DMS79 (cell line): ENCODE measurements at regions not wholly inside any gene's neighbourhood (a gene's known extent, or its start where the extent isn't known, plus 50 kb on each side); places are given as distances from the start of the nearest gene placed in this dataset.

Experiments used
- DNase-seq: peaks from one replicate; lab custom pipeline; 2025; lab: John Stamatoyannopoulos, UW

DNA sequence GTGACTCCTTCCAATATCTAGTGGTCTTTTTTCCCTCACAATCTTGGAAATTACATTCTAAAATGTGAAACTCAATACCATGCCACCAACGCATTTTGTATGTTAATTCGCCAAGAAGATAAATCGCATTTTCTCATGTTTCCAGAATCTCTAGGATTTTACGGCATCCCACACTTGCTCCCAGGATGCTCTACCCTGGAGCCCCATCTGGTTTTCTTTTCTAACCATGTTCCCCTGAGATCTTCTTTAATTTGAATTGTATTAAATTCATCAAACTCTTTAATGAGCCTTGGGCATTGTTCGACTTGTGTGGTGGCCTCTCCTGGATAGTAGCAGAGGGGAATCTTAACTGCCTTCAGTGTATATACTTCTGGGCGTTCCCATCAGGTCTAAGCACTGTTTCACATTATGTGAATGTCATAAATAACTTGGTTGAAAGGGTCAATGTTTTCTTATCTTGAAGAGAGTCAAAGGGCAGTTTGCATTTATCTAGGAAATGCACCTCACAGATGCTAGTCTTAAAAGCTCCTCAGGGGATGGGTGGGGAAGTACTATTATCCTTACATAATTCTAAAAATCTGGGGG, 169.1 kb upstream of the MEOX2 start:
- DNase-seq, result no peak

DNA sequence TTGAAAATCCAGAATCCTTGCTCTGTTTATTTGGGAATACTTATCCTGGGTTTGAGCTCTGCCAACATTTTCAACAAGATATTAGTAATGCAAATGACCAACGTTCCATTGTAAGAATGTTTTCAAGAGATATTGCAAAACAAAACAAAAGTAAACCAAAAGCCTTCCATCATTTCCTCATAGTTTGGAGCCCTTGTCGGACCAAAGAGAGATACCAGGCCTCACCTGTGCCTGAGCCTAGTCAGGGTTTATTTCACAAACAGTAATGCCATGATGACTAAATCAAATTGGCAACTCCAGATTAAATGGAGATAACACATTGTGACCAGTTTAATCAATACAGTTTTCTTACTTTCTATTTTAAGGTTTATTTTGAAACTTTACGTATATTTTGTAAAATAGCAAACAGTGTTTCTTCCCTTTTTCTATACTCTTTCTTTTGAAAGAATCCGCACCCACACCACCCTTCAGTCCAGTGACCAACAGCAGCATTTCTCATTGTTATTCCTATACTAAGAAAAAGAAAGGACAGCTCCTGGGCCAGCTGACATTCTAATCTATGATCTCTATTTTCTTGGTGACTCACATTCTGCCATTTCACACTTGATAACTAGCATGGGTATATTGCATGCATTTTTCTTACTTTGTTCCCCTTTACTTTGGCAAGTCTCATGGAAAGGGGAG, 168.5 kb upstream of the MEOX2 start:
- no peak for DNase-seq

DNA sequence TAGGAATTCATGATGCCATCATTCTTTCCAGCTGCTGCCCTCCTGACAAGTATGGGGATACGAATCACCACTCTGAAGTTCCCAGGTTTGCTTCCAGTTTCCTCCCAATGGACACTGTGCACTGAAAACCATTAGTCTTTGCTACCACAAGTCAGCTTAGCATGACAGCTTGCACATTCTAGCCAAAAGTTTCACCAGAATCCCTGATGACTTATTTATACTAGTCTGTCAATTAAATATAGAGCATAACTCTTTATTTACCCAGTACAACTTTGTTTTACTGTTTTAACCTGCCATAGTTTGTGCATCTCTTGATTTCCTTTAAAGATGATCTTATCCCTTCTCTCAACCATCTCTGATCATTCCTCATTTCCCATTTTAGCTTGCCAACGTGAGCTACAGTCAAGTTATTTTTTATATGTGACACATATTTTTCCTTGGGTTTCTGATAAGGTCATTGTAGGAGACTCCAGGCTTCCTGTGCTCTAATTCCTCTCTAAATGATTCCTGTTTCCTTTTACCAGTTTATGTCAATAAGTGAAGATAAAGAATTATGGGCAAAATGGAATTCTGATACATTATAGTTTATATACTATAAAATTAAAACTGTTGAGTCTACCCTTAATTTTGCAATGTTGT, 167.5 kb upstream of the MEOX2 start:
- no peak for DNase-seq

DNA sequence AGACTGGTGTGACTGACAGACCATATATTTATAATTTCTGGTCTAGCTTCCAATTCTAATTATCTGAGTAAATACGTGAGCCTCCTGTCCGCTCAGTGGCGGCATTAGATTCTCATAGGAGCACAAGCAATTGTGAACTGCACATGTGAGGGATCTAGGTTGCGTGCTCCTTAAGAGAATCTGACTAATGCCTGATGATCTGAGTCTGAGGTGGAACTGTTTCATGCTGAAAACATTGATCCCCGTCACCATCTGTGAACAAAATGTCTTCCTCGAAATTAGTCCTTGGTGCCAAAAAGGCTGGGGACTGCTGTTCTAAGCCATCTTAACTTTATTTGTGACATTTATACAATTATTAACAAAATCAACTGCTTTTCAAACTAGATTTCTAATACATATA, 164.7 kb upstream of the MEOX2 start:
- no peak for DNase-seq

DNA sequence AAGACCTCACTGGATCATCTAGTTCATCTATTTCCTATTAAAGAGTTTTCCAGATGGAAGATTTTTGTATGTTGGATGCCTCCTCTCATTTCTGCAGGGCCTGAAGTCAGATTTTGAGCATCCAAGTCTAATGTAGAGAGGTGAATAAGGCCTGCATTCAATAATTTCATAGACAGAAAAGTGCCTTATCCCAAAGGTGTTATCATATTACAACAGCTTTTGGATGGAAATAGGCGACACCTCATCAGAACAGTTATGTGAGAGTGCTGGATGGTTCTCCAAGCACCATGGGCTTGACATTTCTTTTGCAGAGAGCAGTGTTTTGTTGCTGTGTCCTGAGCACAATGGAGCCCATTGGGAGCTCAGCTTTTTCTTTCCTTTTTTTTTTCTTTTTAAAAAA, 162.4 kb upstream of the MEOX2 start:
- DNase-seq, result no peak

DNA sequence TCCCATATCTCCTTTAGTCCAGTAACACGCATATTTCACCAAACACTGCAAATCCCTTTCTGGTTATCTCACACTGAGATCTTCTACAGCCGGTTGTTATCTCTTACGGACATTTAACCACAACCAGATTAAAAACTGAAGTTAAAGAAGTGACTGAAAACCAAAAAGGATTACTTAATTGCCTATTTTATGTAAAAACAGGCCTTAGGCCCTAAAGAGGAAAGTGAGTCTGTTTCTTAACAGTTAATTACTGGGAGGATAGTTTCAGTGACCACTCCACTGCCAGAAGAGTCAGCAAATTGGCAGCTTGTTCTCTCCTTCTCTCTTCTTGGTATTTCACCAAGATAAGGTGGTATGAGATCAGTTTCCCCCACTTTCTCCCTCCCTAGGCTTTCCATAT, 161.9 kb upstream of the MEOX2 start:
- DNase-seq, result no peak

DNA sequence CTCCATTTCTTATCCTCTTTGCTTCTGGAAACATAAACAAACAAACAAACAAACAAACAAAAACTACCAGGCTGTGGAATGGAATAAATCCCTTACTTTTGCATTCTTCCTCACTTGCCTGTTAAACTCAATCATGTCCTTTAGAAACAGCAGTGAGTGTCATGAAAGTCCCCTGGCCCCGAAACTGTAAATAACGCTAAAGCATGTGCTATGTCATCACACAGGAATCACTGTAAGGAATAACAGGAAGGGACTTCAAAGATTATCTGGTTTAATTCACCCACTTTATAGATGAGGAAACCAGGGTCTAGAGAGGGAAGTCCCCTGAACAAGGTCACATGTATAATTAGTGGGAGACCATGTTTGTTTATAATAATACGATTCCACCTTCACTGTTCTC, 159.4 kb upstream of the MEOX2 start:
- DNase-seq, result no peak

DNA sequence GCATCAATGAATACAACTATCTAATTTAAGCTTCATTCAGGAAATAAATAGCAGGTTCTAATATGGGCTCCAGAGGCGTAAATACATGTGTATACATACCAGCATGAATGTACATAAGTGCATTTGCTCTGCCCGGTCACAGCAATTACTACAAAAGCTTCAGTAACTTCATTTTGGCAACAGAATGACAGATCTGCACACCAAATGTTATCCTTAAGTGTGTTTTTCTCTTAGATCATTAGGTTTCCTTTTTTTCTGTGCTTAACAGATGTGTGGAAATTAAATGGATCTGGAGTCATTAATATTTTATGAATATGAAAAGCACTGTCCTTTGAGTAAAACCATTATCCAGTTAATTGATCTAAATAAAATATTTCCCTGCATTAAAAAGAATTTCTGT, 159.0 kb upstream of the MEOX2 start:
- DNase-seq, result no peak

DNA sequence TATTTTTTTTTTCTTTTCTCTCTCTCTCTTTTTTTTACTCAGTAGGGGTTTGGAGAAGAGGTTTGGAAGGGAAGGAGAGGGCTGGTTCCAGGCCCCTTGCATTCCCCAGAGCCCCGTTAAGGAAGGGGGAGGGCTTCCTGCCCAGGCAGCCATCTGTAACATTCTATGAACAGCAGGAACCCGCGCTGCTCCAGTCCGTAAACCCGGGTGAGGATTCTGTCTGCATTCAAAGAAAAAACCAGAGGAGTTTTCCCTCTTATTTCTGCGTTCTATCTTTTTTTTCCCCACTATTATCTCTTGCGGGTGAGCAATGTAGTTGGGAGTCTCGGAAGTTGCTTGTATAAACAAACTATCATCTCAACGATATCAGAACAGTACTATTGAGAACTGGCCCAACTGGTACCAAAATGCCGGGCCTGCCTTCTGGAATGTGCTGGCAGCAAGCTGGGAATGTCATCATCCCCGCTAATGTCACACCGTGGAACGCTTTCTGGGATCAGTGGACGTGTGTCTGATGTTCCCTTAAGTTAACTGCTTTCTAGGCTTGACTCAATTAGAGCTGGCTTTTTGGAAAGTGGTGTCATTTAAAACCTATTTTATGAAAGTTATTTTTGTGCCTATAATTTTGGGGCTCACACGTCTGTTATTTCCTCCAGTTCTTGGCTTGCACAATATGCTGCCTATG, 153.1 kb upstream of the MEOX2 start:
- DNase-seq, result no peak

DNA sequence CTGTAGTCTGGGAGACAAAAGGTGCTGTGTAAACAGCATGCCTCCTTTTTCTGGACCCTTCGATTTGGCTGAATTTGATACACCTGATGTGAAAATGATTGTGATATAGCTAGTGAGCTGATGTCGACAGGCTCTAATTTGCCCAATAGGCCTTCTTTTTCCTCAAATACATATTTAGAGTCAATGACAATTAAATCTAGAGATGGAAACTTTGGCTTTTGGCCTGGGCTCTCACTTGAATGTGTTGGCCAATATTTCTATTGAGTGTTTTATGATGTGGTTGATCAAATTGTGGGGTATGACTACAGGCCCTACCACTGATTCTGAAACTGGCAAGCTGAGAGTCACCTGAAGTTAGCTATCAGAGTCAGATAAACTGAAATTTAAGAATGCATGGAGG, 151.8 kb upstream of the MEOX2 start:
- no peak for DNase-seq

DNA sequence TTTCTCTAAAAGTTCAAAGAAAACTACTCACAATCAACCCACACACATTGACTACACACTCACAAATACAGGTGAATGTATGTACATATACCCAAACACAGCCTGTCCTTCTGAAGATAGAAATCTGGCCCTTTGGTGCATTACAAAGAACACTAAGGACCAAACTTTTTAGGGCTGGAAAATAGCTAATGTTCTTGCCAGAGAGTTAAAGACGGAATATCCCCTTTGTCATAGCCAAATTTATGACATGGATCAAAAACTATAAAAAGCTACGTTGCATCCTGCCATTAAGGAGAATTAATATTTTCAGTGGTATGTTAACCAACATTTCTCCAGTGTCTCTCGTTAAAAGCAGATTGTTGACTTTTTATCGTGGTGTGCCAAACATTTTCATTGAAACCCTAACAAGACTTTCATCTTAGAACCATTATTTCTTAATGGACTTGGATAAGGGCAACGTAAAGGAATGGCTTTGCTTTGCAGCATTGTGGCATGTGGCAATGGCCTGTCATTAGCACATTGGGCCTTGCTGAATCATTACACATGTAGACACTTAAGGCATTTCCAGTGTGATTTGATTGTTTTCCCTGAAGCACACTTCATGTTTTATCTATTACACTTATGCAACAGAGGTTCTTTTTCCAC, 150.9 kb upstream of the MEOX2 start:
- DNase-seq, result no peak

DNA sequence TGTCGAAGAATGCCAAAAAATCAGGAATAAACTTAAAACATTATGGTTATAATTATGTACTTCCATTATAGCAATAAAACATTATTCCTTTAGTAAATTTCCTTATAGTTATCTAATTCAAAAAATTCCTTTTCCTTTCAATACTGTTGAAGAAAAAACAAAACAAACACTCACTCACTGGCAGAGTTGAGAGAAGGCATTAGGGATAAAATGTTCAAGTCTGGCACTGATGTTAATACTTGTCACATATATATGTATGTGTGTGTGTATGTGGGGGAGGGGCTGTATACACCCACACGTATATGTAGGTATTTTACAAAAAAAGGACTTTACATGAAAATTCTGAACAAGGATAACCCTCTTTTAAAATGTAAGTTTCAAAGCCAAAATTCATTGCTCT, 150.2 kb upstream of the MEOX2 start:
- DNase-seq, result no peak

DNA sequence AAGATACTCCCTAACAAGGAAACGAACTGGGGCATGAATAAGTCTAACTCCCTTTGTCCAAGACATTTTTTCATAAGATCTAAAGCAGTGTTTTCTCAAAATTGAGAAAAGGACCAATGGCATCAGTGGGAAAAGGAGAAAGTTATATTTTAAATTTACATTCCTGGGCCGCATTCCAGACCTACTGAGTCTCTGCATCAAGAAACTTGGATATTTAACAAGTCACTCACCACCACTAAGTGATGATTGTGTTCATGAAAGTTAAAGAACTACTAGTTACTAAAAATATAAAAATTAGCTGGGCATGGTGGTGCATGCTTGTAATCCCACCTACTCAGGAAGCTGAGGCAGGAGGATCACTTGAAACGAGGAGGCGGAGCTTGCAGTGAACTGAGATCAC, 149.6 kb upstream of the MEOX2 start:
- DNase-seq, result no peak

DNA sequence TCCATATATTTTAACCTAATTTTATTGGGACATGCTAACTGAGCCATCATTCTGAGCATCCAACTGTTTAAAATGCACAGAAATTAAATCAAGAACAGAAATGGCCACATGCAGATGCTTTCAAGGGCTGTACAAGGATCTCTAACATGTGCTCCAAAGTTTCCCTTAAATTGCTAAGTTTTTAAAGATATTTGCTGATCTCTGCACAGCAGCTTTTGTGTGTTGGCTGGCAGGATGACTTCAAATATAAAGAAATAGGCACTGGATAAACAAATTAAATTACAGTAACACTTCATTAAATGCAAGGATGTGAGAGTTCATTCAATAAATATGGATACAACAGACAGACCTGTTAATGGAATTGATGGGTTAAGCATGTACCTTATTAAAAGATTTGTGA, 148.0 kb upstream of the MEOX2 start:
- no peak for DNase-seq

DNA sequence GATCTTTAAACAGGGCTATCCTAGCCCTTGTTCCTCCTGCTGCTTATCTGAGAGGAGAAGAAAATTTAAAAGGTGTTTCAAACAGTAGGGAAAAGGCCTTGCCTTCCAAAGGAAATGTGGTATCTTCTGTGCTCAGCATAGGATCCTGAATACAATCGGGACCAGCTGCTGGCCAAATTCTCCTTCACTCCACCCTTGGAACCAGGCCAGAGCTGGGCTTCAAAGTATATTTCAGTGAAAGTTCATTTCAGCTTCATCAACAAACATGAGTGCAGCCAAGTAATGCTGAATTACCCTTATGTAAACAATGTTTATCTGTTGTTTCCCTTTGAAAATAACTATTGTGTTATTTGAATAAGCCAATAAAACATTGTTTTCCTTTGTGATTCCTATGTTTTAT, 146.5 kb upstream of the MEOX2 start:
- DNase-seq, result no peak

DNA sequence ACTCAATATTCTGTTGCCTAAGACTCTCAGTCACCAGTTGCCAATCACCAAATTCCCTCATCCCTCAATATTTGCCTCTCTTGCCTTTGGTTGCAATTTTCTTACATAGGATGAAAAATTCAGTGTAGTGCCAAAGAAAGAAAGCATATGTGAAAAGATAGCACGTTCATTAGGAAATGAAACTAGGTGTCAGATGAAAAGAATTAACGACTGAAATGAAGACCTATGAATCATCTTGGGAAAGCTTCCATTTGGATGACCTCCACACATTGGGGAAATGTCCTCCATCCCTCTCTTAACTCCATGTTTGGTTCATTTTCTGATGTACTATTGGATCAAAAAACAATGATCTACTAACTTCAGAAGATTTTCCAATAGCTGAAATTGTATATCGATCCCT, 145.1 kb upstream of the MEOX2 start:
- no peak for DNase-seq

DNA sequence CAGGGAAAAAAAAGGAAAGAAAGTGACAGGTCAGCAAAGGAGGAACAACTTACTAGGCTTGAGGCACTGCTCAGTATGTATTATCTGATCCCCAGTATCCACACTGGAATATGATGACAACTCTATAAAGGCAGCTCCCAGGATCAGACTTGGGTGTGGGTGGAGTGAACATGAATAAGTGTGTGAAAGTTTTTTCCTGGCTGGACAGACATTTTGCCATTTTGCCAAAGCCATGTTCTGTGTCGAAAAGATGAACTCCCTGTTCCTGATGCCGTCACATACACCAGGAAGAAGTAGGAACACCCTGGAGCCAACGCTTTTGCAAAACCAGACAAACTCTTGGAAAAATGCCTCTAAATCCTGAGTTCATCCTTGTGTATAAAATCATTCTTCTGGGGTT, 143.2 kb upstream of the MEOX2 start:
- no peak for DNase-seq

DNA sequence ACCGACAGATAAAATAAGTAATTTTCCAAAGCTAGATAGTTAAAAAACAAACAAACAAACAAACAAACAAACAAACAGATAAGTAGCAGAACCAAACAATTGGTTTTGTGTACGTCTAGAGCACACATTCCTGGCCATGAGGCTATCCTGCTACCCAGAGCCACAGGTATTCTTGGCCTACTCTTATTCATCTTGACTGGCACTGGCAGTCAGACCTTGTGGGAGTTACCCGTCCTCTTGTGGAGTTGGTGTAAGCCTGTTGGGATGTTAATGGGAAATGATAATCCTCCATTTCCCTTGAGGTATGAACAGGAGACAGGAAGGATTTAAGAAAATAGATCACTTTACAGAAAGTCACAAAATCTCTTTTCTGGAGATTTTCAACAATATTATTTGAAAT, 142.4 kb upstream of the MEOX2 start:
- no peak for DNase-seq

DNA sequence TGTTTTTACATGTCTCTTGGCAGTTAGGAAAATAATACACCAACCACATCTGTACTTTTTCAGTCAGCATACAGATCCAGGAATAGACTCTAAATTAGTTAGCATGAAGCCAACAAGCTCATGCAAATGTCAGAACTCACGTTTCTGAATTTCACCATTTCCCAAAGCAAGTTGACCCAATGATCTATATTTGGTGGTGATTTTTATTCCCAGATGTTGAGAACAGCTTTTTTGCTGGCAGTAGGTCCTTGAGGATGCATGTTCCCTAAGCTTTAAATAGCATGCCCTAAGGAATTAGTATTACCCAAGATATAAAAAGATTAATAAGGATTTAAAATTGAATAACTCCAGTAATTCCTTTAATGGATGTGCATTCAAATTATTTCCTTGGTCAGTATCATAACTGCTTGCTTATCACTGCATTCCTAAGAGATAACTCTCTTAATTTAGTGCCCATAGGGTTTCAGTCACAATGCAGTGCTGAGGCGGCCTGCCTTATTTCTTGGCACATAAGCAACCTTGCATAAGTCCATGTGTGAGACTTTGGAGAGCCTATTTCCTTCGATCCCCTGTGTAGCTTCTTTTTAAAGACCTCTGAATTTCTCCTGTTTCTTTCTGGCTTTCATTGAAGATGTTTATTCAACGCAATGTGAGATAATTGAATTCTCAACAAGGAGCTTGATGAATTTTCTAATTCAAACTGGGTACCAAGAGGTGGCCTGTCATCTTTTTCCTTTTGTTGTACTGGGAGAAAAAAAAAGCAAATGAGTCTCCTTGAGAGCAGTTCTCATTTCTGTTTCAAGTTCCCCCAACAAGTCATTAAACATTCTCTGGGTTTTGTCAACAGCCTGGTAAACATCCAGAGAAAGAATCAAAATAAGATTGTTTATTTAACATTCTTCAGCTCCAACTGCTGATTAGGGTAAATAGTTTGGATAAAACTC, 135.3 kb upstream of the MEOX2 start:
- DNase-seq, result no peak

DNA sequence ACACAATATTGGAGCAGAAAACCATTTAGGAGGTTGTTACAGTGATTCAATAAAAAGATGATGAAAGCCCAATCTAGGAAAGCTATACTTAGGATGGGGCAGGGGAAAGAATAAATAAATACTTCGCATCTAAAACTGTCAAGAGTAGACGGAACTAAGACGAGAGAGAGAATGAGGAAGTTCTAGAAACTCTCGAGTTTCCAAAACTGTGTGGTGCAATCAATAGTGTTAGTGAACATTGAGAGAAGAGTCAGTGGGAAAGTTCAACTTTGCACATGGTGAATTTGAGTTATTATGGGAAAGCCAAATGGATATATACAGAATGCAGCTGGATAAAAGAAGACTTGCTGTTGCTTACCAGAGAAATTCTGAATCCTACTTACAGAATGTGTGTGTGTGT, 133.8 kb upstream of the MEOX2 start:
- no peak for DNase-seq

DNA sequence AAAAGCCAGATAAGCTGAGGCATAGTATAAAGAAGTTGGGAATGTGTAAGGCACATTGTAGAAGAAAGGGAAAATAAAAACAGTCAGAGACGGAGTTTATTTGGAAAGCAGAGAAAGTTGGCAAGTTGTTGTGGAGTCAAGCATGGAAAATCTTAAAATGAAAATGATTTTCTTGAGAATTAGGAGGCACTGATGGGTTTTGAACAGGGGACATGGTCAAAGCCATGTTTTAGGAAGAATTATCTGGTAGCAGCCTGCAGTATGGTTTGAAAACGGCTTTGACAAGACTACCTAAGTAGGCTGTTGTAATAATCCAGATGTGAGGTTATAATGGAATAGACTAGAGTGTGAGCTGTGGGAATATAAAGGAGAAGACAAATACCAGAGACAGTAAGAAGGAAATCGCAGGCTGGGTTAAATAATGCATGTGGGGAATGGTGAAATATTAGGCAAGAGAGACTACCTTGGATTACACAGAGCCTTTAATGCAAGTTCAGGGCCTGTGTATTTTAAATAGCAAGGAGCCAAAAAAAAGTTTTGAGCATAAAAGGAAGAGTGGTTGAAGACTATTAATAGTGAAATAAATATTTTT, 130.4 kb upstream of the MEOX2 start:
- no peak for DNase-seq
